ENCODE measurements at regions not wholly inside any gene's neighbourhood (a gene's known extent, or its start where the extent isn't known, plus 50 kb on each side); places are given as distances from the start of the nearest gene placed in this dataset.

GRCh38 chr10:88115407-88115806 lies 252.0 kb downstream of the PTEN start:
- TF ChIP-seq CTCF (optimal IDR thresholded peaks at IDR 0.05 in 1 of 3, IDR thresholded peaks at IDR 0.05 in 1 of 3, conservative IDR thresholded peaks at IDR 0.05 in 1 of 3; ENCODE audit: extremely low read depth in 1 of 3, insufficient read depth in 2 of 3, low read length in 3 of 3) (no peak), EZH2 (IDR thresholded peaks at IDR 0.05; ENCODE audit: low read length) (no peak)
